Left colon (tissue), 2 donors: ENCODE measurements at regions not wholly inside any gene's neighbourhood (a gene's known extent, or its start where the extent isn't known, plus 50 kb on each side); places are given as distances from the start of the nearest gene placed in this dataset.

ENCODE experiments used
- ATAC-seq: fragments of 200-7000 bp; cut with Tn5 transposase; one replicate; pipeline ENCODE4 v1.9.1; 2020; ENCODE audit warnings: mild to moderate bottlenecking, moderate library complexity
- DNase-seq, 2 donors: peaks; one replicate each; pipeline ENCODE4 v3.0.0-alpha.2; 2020
- intact Hi-C, 2 donors: fragments of 100-400 bp; cut with DNase I in 1 of 2; cut with micrococcal nuclease in 1 of 2; formaldehyde crosslinking; loops; one replicate each; pipeline versions ENCODE4 v1.11.2 to v1.14.0; 2022; cut with DNase I, micrococcal nuclease
- donor health status: DM: no; HTN: no; CAD: no.
- donor health status: DM: yes; HTN: yes; CAD: no.

- intact Hi-C loops = no loop called here
- ATAC-seq = no peak
- DNase-seq = no peak
Observed at GRCh38 chr1:38567401-38567800, 292.2 kb downstream of the RRAGC start.

- intact Hi-C loops = no loop called here
Observed at GRCh38 chr1:38565020-38565491, 294.5 kb downstream of the RRAGC start.

GRCh38 chr1:38563942-38564735 is 295.4 kb downstream of the RRAGC start:
- no peak for ATAC-seq
- intact Hi-C loops = no loop called here
- DNase-seq = no peak

More at GRCh38 chr1:38565020-38565491, 294.5 kb downstream of the RRAGC start:
- ATAC-seq (no peak), DNase-seq (no peak)

GRCh38 chr1:38561725-38562124 is 297.8 kb downstream of the RRAGC start:
- ATAC-seq = no peak
- intact Hi-C loops = no loop called here
- DNase-seq = no peak

DNA sequence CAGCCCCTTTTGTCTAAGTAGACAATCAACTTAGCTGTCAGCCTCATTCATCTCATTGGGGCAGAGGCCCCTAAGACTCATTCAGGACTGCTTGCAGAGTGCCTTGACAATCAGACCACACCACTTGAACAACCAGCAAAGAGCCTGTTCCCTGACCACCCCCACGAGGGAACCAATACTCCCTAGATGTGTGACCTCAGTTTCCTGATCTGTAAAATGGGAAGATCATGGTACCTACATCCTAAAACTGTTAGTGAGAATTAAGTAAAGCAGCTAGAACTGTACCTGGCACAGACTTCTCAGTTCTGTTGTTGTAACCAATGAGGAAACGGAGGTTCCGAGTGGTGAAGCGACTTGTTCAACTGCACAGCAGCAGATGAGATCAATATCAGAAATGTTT is 298.5 kb downstream of the RRAGC start:
- ATAC-seq (no peak), DNase-seq (no peak)
- intact Hi-C loops = no loop called here

- intact Hi-C loops = no loop called here
- DNase-seq (no peak), ATAC-seq (no peak)
Observed at GRCh38 chr1:38560457-38560856, 299.1 kb downstream of the RRAGC start.

DNA sequence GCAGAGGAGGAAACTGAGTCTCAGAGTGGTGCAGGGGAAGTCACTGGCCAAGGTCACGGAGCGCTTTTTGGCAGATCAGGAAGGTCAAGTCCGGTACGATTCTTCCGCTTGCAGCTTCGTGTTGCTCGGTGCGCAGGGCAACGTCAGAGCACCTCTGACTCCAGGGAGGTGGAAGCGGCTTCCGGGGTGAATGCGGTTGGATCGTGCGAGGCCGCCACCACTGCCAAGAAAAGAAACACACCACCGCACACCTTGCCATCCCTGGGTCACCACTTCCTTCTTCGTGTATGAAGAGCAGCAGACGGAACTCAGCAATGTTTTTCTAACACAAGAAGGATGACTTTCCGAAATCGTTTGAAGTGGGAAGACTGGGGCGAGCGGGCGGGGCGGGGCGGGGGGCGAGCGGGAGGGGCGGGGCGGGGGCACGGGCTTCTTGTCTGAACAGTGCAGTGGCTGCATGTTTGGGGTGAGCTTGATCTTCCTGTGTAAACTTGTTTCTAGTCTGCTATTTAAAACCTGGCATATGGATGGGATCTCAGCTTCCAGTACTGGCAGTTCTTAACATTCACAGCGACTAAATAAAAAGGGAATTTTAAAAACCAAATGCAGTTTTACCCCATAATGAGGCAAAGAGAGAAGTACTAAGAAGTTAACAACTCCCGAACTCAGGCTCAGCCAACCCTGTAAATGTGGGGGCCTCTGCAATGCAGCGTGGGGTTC is 300.0 kb downstream of the RRAGC start:
- ATAC-seq (peak; percentile 68), DNase-seq (peak; percentile 39 to 60)
- intact Hi-C loops = no loop called here

DNA sequence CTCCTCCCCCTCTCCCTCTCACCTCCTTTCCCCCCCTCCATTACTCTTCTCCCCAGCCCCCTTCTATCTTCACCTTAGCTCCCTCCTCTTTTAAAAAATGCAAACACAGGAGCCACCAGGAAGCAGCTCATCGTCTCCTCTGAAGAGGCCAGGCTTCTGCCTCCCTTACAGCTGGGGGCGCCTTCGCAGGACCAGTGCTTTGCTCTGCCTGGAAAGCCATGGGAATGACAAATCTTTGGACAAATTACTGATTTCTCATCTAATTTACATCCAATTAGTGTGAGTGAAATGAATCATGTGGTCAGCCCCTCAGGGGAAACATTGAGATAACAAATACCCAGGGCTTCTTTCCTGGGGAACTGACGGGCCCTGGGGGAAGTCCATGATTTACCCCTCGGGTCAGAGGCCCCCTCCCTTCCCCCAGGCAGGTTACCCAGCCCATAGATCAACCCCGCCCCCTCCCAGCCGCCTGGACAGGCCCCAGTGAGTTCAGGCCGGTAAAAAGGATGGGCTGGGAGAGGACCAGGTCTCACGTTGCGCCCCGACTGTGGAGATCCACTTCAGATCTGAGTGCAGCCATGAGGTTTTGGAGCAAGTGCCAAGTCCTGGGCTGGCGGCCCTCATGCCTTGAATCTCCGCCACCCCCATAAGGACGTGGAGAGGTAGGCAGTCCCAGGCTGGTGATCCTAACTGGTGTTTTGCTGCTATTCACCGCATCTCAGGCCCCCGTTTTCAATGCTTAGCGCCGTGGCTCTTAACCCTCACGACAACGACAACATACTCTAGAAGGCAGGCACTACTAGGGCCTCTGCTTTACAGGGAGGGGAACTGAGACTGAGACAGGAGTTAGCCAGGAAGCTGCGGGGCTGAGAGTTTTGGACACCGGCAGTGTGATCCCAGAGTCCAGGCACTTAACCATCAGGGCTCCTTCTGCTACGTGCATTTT is 300.8 kb downstream of the RRAGC start:
- DNase-seq = no peak
- intact Hi-C loops = no loop called here
- ATAC-seq = no peak

- DNase-seq (no peak), ATAC-seq (no peak)
- intact Hi-C loops = no loop called here
Observed at GRCh38 chr1:38558055-38558454, 301.5 kb downstream of the RRAGC start.

DNA sequence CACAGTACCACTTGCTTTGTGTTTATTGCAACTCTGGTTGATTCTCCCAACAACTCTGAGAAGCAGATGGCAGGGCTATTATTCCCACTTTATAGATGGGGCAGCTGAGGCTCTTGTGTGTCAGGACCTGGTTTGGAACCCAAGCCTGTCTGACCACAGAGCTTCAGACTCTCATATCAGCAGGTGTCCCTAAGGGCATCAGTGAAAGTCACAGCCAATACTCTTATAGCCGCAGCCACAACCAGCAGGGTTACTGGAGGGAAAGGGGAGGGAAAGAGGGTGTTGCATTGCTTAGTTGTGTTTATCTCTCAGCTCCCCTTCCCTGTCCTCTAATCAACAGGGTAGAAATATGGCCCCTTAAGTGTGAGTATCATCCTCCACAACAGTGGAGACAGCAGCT is 304.0 kb downstream of the RRAGC start:
- ATAC-seq (no peak), DNase-seq (no peak)
- intact Hi-C loops = no loop called here

DNA sequence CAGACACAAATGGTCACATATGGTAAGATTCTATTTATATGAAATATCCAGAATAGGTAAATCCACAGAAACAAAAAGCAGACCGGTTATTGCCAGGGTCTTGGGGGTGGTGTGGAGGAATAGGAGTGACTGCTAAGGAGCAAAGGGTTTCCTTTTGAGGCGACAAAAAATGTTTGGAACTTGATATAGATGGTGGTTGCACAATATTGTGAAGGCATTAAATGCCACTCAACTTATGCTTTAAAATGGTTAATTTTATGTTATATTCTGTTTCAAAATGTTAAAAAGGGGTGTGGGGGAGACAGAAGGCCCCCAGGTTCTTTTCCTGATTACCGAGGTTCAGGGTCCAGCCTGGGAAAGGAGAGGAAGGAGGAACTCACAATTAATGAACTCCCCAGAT is 304.4 kb downstream of the RRAGC start:
- ATAC-seq (no peak), DNase-seq (no peak)
- intact Hi-C loops = no loop called here

DNA sequence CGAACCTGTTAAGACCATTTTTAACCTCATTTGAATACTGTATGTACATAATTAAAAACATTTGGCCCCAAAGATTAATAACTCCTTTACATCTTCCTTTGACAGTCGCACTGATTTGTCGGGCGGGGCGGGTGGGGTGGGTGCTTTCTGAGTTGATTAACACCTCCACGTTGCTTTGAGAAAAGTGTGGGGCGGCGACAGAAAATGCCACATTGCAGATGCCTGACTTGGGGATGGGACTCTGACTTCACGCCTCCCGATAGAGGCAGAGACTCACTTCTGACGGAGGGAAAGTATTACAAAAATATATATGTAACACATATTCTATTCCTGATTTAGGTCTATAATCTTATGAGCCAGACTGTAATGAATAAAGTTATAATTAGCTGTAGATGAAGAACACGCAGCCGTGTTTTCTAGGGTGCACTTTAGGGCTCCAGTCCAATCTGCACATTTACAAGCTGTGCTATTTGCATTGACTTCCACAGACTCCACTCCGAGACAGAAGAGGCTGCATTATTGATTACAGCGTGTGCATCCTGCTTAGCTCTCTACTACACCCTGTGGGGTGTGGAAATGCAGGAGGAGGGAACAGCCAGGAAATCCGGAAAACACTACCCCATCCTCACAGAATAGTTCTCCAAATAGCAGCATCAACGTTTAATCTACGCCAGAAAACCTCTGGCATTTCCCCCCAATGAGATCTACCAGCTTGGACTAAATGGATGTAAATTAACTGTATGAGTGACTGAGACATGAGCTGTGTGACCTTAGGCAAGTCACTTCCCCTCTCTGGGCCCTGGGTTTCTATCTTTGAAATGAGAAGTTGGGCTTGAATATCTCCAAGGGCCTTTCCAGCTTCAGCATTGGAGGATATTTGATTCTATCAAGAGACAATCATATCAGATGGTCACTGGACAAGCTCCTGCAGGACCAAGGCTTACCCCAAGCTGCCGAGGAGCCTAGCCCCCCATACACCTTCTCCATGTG is 308.0 kb downstream of the RRAGC start:
- ATAC-seq (no peak), DNase-seq (no peak)
- intact Hi-C loops = no loop called here

DNA sequence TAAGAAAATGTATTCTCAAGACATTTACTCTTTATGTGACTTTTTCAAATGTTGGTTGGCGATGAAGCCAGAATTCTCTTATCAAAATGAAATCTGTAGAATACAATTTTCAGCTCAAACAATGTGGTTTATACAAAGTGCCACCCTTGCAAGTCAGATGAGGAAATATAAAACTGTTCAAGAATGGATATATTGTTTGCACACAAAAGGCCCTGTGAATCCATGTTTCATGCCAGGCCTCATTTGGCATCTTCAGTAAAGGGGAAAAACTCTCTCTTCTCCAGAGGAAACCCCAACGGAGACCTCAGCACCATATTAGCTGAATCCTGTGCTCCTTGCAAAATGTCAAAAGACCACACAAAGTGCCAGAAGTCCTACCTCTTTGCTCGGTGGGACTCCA is 310.4 kb downstream of the RRAGC start:
- DNase-seq (no peak), ATAC-seq (no peak)
- intact Hi-C loops = no loop called here

DNA sequence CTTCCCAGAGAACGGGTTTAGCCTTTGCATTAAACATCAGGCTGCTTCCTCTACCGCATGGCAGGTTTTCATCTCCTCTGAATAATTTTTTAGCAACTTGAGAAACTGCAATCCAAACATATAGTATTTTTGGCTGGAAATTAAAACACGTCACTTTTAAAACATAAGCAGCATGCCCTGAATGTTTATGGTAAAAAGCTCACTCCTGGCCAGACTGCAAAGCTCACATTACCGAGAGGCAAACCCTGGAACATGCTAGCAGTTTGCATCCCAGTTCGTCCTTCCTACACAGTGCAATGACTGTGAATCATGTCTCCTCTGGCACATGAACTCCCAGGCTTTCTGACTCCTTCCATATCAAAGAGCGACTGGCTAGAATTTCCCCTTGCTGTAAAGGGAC is 312.3 kb downstream of the RRAGC start:
- no peak for ATAC-seq
- DNase-seq = no peak
- intact Hi-C loops = no loop called here

DNA sequence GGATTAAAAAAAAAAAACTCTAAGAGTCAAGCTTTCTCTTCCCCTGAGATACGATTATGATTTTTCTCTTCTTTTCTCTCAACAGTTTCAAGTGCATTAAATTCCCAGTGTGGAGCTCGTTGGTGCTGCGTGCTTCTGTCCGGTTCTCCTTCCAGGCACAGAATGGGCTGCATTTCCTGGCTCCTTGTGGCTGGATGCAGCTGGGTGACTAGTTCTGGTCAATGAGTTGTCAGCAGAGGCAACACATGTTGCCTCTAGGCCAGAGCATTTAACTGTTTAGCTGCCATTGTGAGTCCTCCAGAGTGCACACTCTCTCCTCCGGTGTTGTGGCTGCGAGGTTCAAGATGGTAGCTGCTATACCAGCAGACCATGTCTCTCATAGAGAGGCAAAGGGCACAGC is 312.9 kb downstream of the RRAGC start:
- intact Hi-C loops = no loop called here
- no peak for ATAC-seq
- DNase-seq = no peak

- DNase-seq (no peak), ATAC-seq (no peak)
- intact Hi-C loops = no loop called here
Observed at GRCh38 chr1:38541223-38541622, 318.3 kb downstream of the RRAGC start.

- intact Hi-C loops = no loop called here
- DNase-seq = no peak
- no peak for ATAC-seq
Observed at GRCh38 chr1:38539931-38540330, 319.6 kb downstream of the RRAGC start.

DNA sequence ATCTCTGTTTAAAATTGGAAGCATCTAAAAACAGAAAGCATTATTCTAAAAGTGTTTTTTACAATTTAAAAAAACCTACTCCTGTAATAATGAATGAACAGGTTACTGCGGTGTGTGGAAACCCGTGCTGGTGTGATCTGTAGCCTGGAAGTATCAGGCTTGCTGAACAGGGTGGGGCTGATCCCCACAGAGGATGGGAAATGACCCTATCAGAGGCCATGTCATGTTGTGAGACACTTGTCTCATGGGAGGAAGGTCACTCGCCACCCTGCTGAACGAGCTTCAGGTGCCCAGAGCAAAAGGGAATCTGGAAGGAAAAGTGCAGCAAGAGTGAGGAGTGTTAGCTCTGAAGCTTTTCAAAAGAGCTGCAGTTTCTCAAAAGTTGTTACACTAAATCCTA is 320.7 kb downstream of the RRAGC start:
- DNase-seq (no peak), ATAC-seq (no peak)
- intact Hi-C loops = no loop called here
